HG03159 (cell line): ENCODE measurements at regions not wholly inside any gene's neighbourhood (a gene's known extent, or its start where the extent isn't known, plus 50 kb on each side); places are given as distances from the start of the nearest gene placed in this dataset.

Experiments used
- ATAC-seq: cut with Tn5 transposase; IDR thresholded peaks from one replicate; pipeline ENCODE4 v1.9.1; 2021; ENCODE audit warnings: mild to moderate bottlenecking, moderate library complexity; ENCODE audit not compliant: unreplicated experiment

- no peak for ATAC-seq
Observed at GRCh38 chr2:204042401-204042800, 105.8 kb downstream of the ICOS start.

- peak; percentile 74 for ATAC-seq
Observed at GRCh38 chr2:204046145-204046544, 109.6 kb downstream of the ICOS start.

GRCh38 chr2:204049635-204050034, 113.1 kb downstream of the ICOS start:
- peak; percentile 81 for ATAC-seq

- no peak for ATAC-seq
Observed at GRCh38 chr2:204050681-204051080, 114.1 kb downstream of the ICOS start.

GRCh38 chr2:204051476-204051875, 114.9 kb downstream of the ICOS start:
- ATAC-seq = no peak

GRCh38 chr2:204051984-204052556, 115.5 kb downstream of the ICOS start:
- ATAC-seq = no peak

- no peak for ATAC-seq
Observed at GRCh38 chr2:204059016-204059415, 122.5 kb downstream of the ICOS start.

- no peak for ATAC-seq
Observed at GRCh38 chr2:204060841-204061240, 124.3 kb downstream of the ICOS start.

- no peak for ATAC-seq
Observed at GRCh38 chr2:204061241-204061640, 124.7 kb downstream of the ICOS start.

- ATAC-seq = no peak
Observed at GRCh38 chr2:204064119-204064518, 127.6 kb downstream of the ICOS start.

GRCh38 chr2:204065566-204065965, 129.0 kb downstream of the ICOS start:
- ATAC-seq = no peak

- ATAC-seq = no peak
Observed at GRCh38 chr2:204066051-204066450, 129.5 kb downstream of the ICOS start.

GRCh38 chr2:204069804-204070203, 133.2 kb downstream of the ICOS start:
- ATAC-seq = no peak

GRCh38 chr2:204072443-204073324, 136.1 kb downstream of the ICOS start:
- no peak for ATAC-seq

- ATAC-seq = no peak
Observed at GRCh38 chr2:204074456-204074855, 137.9 kb downstream of the ICOS start.

- ATAC-seq = no peak
Observed at GRCh38 chr2:204078003-204078698, 141.6 kb downstream of the ICOS start.

- no peak for ATAC-seq
Observed at GRCh38 chr2:204081487-204082425, 145.2 kb downstream of the ICOS start.

GRCh38 chr2:204086167-204086566, 149.6 kb downstream of the ICOS start:
- ATAC-seq = no peak

GRCh38 chr2:204089105-204089504, 152.5 kb downstream of the ICOS start:
- ATAC-seq = no peak

- no peak for ATAC-seq
Observed at GRCh38 chr2:204089574-204089973, 153.0 kb downstream of the ICOS start.

GRCh38 chr2:204090021-204090420, 153.5 kb downstream of the ICOS start:
- ATAC-seq = no peak
